ENCODE measurements at regions not wholly inside any gene's neighbourhood (a gene's known extent, or its start where the extent isn't known, plus 50 kb on each side); places are given as distances from the start of the nearest gene placed in this dataset.

DNA sequence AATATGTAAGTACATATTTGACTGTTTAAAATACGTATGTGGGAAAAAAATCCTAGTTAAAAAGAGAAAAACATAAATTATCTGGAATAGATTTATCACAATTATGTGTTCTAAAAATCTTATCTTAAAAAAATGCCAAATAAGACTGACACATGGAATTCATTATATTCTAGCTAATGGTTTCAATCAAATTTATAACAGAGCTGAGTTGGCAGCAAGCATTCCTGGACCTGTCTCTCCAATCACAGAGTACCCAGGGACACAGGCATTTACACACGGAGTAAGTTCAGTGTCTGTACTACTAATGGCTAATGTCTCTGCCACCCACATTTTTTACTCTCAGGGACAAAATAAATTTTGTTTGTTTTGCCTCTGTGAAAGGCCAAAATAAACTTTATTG, 122.3 kb downstream of the RPS12 start:
- TF ChIP-seq, protein P1, sequence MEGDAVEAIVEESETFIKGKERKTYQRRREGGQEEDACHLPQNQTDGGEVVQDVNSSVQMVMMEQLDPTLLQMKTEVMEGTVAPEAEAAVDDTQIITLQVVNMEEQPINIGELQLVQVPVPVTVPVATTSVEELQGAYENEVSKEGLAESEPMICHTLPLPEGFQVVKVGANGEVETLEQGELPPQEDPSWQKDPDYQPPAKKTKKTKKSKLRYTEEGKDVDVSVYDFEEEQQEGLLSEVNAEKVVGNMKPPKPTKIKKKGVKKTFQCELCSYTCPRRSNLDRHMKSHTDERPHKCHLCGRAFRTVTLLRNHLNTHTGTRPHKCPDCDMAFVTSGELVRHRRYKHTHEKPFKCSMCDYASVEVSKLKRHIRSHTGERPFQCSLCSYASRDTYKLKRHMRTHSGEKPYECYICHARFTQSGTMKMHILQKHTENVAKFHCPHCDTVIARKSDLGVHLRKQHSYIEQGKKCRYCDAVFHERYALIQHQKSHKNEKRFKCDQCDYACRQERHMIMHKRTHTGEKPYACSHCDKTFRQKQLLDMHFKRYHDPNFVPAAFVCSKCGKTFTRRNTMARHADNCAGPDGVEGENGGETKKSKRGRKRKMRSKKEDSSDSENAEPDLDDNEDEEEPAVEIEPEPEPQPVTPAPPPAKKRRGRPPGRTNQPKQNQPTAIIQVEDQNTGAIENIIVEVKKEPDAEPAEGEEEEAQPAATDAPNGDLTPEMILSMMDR (conservative IDR thresholded peaks at IDR 0.05; ENCODE audit: low read length) = no peak
- no peak for TF ChIP-seq EZH2phosphoT487 (IDR thresholded peaks at IDR 0.05; ENCODE audit: borderline replicate concordance)

Data from Loucy (cell line).